ENCODE measurements at regions not wholly inside any gene's neighbourhood (a gene's known extent, or its start where the extent isn't known, plus 50 kb on each side); places are given as distances from the start of the nearest gene placed in this dataset.
"Not testable (repeated sequence)": the region's sequence is repeated elsewhere in the genome, so short reads cannot be mapped to it uniquely, and the experiment has no call there.

DNA sequence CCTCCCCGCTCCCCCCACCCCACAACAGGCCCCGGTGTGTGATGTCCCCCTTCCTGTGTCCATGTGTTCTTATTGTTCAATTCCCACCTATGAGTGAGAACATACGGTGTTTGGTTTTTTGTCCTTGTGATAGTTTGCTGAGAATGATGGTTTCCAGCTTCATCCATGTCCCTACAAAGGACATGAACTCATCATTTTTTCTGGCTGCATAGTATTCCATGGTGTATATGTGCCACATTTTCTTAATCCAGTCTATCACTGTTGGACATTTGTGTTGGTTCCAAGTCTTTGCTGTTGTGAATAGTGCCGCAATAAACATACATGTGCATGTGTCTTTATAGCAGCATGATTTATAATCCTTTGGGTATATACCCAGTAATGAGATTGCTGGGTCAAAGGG is 104.3 kb downstream of the MTPN start:
- H3K9me3 ChIP-seq (ENCODE audit: insufficient read depth, low read depth, low read length): not testable (repeated sequence)

DNA sequence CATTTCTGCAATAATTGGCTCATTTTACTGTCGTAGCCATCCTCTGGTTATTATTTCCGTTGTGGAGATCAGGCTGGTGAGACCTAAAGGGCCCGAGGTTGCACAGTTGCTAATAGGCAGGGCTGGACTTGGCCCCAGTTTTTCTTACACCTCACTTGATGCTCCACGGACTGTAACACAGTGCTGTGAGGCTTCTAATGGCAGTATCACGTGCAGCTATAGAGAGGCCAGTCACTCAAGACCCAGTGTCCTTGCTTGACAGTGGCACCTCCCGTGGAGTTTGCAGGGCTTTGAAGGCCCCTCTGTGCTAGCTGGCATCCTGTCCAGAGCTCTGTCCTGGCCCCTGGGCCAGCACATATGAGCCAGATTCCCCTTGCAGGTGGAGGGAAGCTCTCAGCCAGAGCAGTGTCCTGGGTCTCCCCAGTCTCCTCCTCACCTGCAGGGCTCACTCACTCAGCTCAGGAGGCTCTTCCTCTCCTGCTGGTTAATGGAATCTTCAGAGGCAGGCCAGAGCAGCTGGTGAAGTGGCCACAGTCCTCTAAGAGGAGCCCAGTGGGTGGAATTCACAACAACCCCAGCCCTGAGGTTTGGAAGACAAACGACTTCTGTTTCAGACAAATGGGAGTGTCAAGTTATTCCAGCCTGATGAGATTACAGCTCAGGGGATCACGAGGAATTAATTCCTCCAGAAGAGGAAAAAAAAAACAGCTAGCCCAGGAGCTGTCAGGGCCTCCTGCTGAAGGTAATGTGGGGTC is 114.2 kb upstream of the FAM180A start:
- H3K27ac ChIP-seq (ENCODE audit: low read length): no peak overlapping the region
- no peaks in the 10 kb centered on the region for H3K27me3 ChIP-seq (ENCODE audit: insufficient read depth, low read length)
- H3K4me3 ChIP-seq (ENCODE audit: low read length): no peak overlapping the region
- peaks cover 7% of the 10 kb centered on the region for H3K9me3 ChIP-seq (ENCODE audit: insufficient read depth, low read depth, low read length)
- H3K4me1 ChIP-seq (ENCODE audit: insufficient read depth, low read length): no peaks in the 10 kb centered on the region
- no peak overlapping the region for H3K9ac ChIP-seq (ENCODE audit: low read depth, low read length)
- H3K36me3 ChIP-seq (ENCODE audit: insufficient read depth, low read depth, low read length): no peaks in the 10 kb centered on the region

More for the DNA sequence above, 104.3 kb downstream of the MTPN start:
- H3K4me3 ChIP-seq (ENCODE audit: low read length); H3K9ac ChIP-seq (ENCODE audit: low read depth, low read length); H3K27me3 ChIP-seq (ENCODE audit: insufficient read depth, low read length); H3K27ac ChIP-seq (ENCODE audit: low read length); H3K36me3 ChIP-seq (ENCODE audit: insufficient read depth, low read depth, low read length); H3K4me1 ChIP-seq (ENCODE audit: insufficient read depth, low read length): not testable (repeated sequence)

DNA sequence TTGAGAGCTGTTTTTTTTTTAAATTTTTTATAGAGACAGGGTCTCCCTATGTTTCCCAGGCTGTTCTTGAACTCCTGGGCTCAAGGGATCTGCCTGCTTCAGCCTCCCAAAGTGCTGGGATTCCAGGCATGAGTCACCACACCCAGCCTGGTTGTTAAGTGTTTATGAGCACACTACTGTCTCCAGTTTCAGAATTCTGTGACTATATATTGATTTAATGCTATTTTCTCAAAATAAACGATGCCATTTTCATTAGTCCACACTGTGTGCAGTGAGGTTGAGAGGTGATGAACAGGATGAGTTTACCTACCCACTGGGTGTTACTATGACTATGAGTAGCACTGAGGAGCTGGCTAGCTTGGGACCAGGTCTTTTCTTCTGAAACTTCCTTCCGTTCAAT is 110.9 kb upstream of the FAM180A start:
- Histone ChIP-seq H3K27me3 (ENCODE audit: insufficient read depth, low read length) (no peaks in the 10 kb centered on the region), H3K36me3 (ENCODE audit: insufficient read depth, low read depth, low read length) (no peaks in the 10 kb centered on the region), H3K4me3 (ENCODE audit: low read length) (no peak overlapping the region), H3K9me3 (ENCODE audit: insufficient read depth, low read depth, low read length) (peaks cover 7% of the 10 kb centered on the region), H3K27ac (ENCODE audit: low read length) (no peak overlapping the region), H3K4me1 (ENCODE audit: insufficient read depth, low read length) (peaks cover 8% of the 10 kb centered on the region; the same call in 1 of the 2 replicates), H3K9ac (ENCODE audit: low read depth, low read length) (no peak overlapping the region)

DNA sequence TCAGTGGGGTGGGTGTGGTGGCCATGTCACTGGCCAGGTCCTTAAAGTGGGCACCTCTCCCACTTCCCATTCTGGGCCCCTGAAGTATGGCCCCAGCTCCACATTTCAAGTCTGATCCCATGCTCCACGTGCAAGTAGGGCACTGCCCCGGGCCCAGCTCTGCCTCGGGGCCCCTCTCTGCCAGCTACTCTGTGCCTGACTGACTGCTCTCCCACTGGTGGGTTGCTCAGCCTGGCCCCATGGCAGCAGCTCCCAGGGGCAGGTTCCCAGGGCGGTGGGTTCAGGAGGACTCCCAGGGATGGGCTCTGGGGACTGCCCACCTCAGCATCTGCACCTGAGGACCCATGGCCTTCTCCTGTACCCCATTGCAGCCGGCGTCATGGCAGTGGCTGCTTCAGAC is 110.2 kb upstream of the FAM180A start:
- Histone ChIP-seq H3K9me3 (ENCODE audit: insufficient read depth, low read depth, low read length) (peaks cover 7% of the 10 kb centered on the region), H3K4me1 (ENCODE audit: insufficient read depth, low read length) (peaks cover 8% of the 10 kb centered on the region; the same call in 1 of the 2 replicates), H3K27ac (ENCODE audit: low read length) (no peak overlapping the region), H3K4me3 (ENCODE audit: low read length) (no peak overlapping the region), H3K9ac (ENCODE audit: low read depth, low read length) (no peak overlapping the region), H3K27me3 (ENCODE audit: insufficient read depth, low read length) (no peaks in the 10 kb centered on the region), H3K36me3 (ENCODE audit: insufficient read depth, low read depth, low read length) (no peaks in the 10 kb centered on the region)

DNA sequence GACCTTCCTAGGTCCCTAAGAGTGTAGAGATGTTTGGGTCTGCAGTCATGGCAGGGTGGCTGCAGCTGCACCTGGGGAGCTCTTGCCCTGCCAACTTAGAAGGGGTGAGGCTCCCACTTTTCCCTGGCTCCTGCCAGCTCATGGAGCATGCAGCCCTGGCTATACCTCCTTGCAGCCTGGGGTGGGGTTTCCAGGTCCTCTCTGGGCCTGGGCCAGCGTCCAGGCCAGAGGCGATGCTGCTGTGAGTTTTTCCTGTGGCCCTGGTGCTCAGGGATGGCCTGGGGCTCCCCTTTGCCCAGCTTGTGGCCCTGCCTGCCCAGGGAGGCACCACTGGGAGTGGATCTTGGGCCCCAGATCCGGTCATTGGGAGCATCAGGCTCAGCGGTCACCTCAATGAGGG is 109.8 kb upstream of the FAM180A start:
- no peak overlapping the region for H3K9ac ChIP-seq (ENCODE audit: low read depth, low read length)
- no peak overlapping the region for H3K27ac ChIP-seq (ENCODE audit: low read length)
- H3K36me3 ChIP-seq (ENCODE audit: insufficient read depth, low read depth, low read length): no peaks in the 10 kb centered on the region
- H3K27me3 ChIP-seq (ENCODE audit: insufficient read depth, low read length): no peaks in the 10 kb centered on the region
- peaks cover 8% of the 10 kb centered on the region; the same call in 1 of the 2 replicates for H3K4me1 ChIP-seq (ENCODE audit: insufficient read depth, low read length)
- peaks cover 7% of the 10 kb centered on the region for H3K9me3 ChIP-seq (ENCODE audit: insufficient read depth, low read depth, low read length)
- no peak overlapping the region for H3K4me3 ChIP-seq (ENCODE audit: low read length)

DNA sequence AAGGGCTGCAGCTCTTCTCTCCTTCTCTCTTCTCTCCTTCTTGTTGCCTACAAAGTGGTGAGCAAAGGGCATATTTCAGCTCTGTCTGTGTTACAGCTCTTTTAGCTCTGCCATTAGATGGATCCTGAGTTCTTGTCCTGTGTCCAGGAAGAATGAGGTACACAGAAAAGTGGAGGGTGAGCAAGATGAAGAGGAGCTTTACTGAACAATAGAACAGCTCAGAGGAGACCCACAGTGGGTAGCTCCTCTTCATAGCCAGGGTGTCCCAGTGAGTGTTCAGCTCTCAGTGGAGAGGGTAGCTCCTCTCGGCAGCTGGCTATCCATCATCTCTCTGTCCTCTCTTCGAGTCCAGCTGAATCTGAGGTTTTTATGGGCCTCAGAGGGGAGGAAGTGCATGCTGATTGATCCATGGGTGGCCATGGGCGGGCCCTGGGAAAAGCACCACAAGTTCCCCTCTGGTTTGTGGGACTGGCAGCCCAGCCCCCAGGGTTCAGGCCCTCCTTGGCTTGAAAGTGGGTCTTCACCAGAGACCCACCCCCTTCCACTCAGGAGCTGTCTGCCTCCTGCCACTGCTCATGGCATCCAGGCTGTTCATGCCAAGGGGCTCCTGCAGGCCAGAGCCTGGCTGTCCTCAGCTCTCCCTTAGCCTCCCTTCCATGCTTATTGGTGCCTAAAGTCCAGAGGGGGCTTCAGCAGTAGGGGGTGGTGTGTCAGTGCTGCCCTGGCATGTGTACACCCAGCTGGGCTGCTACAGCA is 109.1 kb upstream of the FAM180A start:
- H3K4me1 ChIP-seq (ENCODE audit: insufficient read depth, low read length): peaks cover 8% of the 10 kb centered on the region; the same call in 1 of the 2 replicates
- no peak overlapping the region for H3K4me3 ChIP-seq (ENCODE audit: low read length)
- no peak overlapping the region for H3K9ac ChIP-seq (ENCODE audit: low read depth, low read length)
- peaks cover 7% of the 10 kb centered on the region for H3K9me3 ChIP-seq (ENCODE audit: insufficient read depth, low read depth, low read length)
- no peak overlapping the region for H3K27ac ChIP-seq (ENCODE audit: low read length)
- H3K36me3 ChIP-seq (ENCODE audit: insufficient read depth, low read depth, low read length): no peaks in the 10 kb centered on the region
- no peaks in the 10 kb centered on the region for H3K27me3 ChIP-seq (ENCODE audit: insufficient read depth, low read length)

DNA sequence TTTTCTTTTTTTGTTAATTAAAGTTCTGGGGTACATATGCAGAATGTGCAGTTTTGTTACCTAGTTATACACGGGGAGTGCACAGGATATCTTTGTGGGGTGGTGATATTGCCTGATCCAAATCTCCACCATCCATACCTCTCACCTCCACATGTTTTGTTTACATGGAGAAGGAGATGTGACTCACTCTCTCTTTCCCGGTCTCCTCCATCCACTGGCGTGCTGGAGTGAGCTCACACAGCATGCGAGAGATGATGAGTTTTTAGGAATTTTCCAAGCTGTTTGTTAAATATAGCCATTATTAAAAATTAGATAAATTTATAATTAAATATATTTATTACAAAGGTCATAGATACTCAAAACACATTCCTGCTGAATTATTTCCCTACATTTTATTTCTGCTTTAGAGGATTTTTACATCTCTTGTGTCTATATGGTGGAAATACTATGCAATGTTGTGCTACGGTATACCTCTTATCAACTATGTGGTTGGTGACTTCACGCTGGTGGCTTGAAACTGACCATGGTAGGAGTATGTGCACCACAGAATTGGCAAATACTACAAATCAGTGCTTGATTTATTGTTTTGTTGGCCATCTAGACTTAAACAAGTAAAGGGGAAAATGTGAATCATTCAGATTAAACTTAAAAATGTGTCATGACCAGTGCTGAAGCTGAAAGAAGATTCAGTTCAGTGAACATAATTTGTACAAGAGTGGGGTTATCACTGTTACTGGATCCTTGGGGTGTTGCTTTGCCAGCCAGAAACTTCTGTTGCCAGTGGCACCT is 107.9 kb upstream of the FAM180A start:
- no peak overlapping the region for H3K4me3 ChIP-seq (ENCODE audit: low read length)
- H3K9ac ChIP-seq (ENCODE audit: low read depth, low read length): no peak overlapping the region
- no peak overlapping the region for H3K27ac ChIP-seq (ENCODE audit: low read length)
- H3K36me3 ChIP-seq (ENCODE audit: insufficient read depth, low read depth, low read length): no peaks in the 10 kb centered on the region
- no peaks in the 10 kb centered on the region for H3K27me3 ChIP-seq (ENCODE audit: insufficient read depth, low read length)
- H3K4me1 ChIP-seq (ENCODE audit: insufficient read depth, low read length): peaks cover 8% of the 10 kb centered on the region; the same call in 1 of the 2 replicates
- H3K9me3 ChIP-seq (ENCODE audit: insufficient read depth, low read depth, low read length): peaks cover 1% of the 10 kb centered on the region

DNA sequence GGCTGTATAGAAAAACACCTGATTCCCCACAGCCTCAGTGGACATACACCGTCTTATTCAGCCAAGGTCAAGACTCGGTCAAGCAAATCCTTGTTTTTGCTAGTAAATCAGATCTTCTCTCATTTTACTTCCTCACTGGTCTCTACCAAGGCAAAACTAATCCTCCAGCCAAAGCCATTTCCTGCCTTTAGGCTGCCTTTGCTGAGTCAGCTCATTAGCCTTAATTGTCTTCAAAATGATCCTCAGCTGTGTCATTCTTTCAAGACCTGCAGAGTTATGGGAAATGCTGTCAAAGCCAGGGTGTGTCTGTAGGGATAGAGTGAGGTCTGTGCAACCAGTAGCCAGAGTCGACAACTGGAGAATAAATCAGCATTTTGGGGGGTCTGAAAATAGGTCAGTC is 107.2 kb upstream of the FAM180A start:
- Histone ChIP-seq H3K9ac (ENCODE audit: low read depth, low read length) (no peak overlapping the region), H3K36me3 (ENCODE audit: insufficient read depth, low read depth, low read length) (no peaks in the 10 kb centered on the region), H3K4me3 (ENCODE audit: low read length) (no peak overlapping the region), H3K4me1 (ENCODE audit: insufficient read depth, low read length) (peaks cover 8% of the 10 kb centered on the region; the same call in 1 of the 2 replicates), H3K27me3 (ENCODE audit: insufficient read depth, low read length) (no peaks in the 10 kb centered on the region), H3K9me3 (ENCODE audit: insufficient read depth, low read depth, low read length) (no peaks in the 10 kb centered on the region; the same call in 1 of the 2 replicates), H3K27ac (ENCODE audit: low read length) (no peak overlapping the region)

DNA sequence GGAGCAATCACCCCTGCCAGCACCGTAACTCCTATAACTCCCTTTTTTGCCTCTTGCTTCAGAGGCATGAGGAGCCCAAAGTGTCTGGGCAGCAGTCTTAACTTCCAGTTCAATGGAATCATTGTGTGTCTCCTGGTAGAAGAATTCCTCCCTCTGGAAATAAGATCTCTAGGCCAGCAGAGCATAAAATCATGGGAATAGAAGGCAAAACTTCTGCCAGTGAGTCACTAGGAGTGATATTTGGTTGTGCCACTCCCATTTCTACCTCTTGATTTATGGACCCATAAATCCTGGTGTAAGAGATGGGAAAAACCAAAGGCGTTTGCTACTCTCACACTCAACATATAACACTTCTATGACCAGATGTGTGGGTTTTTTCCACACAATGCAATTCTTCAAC is 104.9 kb upstream of the FAM180A start:
- no peaks in the 10 kb centered on the region; the same call in 1 of the 2 replicates for H3K9me3 ChIP-seq (ENCODE audit: insufficient read depth, low read depth, low read length)
- no peak overlapping the region for H3K9ac ChIP-seq (ENCODE audit: low read depth, low read length)
- H3K27ac ChIP-seq (ENCODE audit: low read length): no peak overlapping the region

DNA sequence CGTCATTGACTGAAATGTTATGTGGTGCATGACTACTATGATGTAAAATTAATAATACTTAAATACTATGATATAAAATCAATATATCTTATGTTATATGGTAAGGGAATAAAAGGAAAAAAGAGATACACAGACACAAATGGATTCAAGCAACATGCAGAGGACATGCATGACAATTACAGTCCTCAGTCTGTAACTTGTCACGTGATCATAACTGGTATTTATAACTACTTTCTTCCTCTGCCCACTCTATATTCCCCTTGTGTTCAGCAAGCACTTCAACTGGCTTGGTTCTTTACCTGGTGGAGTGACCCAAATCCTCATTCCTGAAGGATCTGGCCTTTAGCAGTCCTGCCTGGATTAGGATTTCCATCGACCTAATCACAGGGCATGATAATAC is 104.4 kb upstream of the FAM180A start:
- no peak overlapping the region for H3K4me3 ChIP-seq (ENCODE audit: low read length)
- no peak overlapping the region for H3K9ac ChIP-seq (ENCODE audit: low read depth, low read length)
- H3K27me3 ChIP-seq (ENCODE audit: insufficient read depth, low read length): no peaks in the 10 kb centered on the region
- H3K4me1 ChIP-seq (ENCODE audit: insufficient read depth, low read length): peaks cover 8% of the 10 kb centered on the region; the same call in 1 of the 2 replicates
- no peaks in the 10 kb centered on the region for H3K36me3 ChIP-seq (ENCODE audit: insufficient read depth, low read depth, low read length)
- no peaks in the 10 kb centered on the region; the same call in 1 of the 2 replicates for H3K9me3 ChIP-seq (ENCODE audit: insufficient read depth, low read depth, low read length)
- no peak overlapping the region for H3K27ac ChIP-seq (ENCODE audit: low read length)

More for the DNA sequence above, 104.9 kb upstream of the FAM180A start:
- Histone ChIP-seq H3K4me3 (ENCODE audit: low read length) (no peak overlapping the region), H3K27me3 (ENCODE audit: insufficient read depth, low read length) (no peaks in the 10 kb centered on the region), H3K4me1 (ENCODE audit: insufficient read depth, low read length) (peaks cover 8% of the 10 kb centered on the region; the same call in 1 of the 2 replicates), H3K36me3 (ENCODE audit: insufficient read depth, low read depth, low read length) (no peaks in the 10 kb centered on the region)

DNA sequence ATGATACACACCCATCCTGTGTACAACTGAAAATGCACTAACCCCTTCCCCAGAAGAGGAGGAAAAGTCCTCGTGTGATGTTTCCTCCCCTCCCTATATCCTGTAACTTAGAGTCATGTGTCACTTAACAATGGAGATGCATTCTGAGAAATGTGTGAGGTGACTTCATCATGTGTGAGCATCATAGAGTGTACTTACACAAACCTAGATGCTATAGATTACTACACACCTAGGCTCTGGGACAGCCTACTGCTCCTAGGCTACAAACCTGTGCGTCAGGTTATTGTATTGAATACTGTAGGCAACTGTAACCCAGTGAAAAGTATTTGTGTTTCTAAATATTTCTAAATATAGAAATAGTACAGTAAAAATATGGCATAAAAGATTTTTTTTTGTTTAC is 98.6 kb upstream of the FAM180A start:
- Histone ChIP-seq H3K4me3 (ENCODE audit: low read length) (no peak overlapping the region), H3K4me1 (ENCODE audit: insufficient read depth, low read length) (0 out of 2 replicates have a peak, but pooled peaks cover 3% of the 10 kb centered on the region), H3K36me3 (ENCODE audit: insufficient read depth, low read depth, low read length) (no peaks in the 10 kb centered on the region), H3K27ac (ENCODE audit: low read length) (no peak overlapping the region), H3K9ac (ENCODE audit: low read depth, low read length) (no peak overlapping the region), H3K9me3 (ENCODE audit: insufficient read depth, low read depth, low read length) (no peaks in the 10 kb centered on the region), H3K27me3 (ENCODE audit: insufficient read depth, low read length) (no peaks in the 10 kb centered on the region)
